ENCODE measurements at regions not wholly inside any gene's neighbourhood (a gene's known extent, or its start where the extent isn't known, plus 50 kb on each side); places are given as distances from the start of the nearest gene placed in this dataset.
A peak's percentile ranks its signal among the peaks of the same experiment; 100 is the strongest.

GRCh38 chr2:41924024-41924423 is 123.8 kb upstream of the PKDCC start:
- TF ChIP-seq CTCF (IDR thresholded peaks at IDR 0.05) (no peak), EP300 (IDR thresholded peaks at IDR 0.05) (peak in 3 of 4 donors; percentile 14 to 58 (median 40)), POLR2AphosphoS5 (IDR thresholded peaks at IDR 0.05) (peak; percentile 74 to 87 (median 82))

Measured in sigmoid colon (tissue), 4 donors.